HepG2 (cell line): ENCODE measurements at regions not wholly inside any gene's neighbourhood (a gene's known extent, or its start where the extent isn't known, plus 50 kb on each side); places are given as distances from the start of the nearest gene placed in this dataset.

Experiments
- ATAC-seq: fragments of 200-7000 bp; cut with Tn5 transposase; 3 replicates; pipeline ENCODE4 v1.9.1; 2020; ENCODE audit warnings: mild to moderate bottlenecking, moderate library complexity
- BruUV-seq: library from RNA; stranded (reverse); fragments of 400-500 nt; replicated peaks from 2 replicates; lab custom pipeline; 2021; lab: Mats Ljungman, UMichigan
- CTCF ChIA-PET: fragments of 300-600 bp; formaldehyde crosslinking; extraction: SDS; loops from one replicate; lab custom pipeline; 2021; ENCODE audit warnings: low total read pairs, inconsistent platforms, low intra/inter-chr PET ratio; lab: Yijun Ruan, JAX
- POLR2A ChIA-PET: fragments of 350-600 bp; sonication (Branson Sonifier 250); formaldehyde crosslinking; loops from one replicate; lab custom pipeline; 2020; ENCODE audit warnings: antibody characterized with exemption, inconsistent platforms; lab: Yijun Ruan, JAX
- DNase-seq: peaks from one replicate; pipeline ENCODE4 v3.0.0-alpha.2; 2015; ENCODE audit warnings: low spot score
- FAIRE-seq: peaks from 3 replicates; lab custom pipeline; 2011; peaks lifted over from hg19 to GRCh38; lab: Jason Lieb, UNC
- H2AFZ ChIP-seq: one replicate; pipeline ENCODE4 v1.6.1; 2011; ENCODE audit warnings: low read length, inconsistent platforms
- H3K27ac ChIP-seq: fragments of 300-600 bp; 3 replicates; pipeline ENCODE4 v1.8.0; 2011; ENCODE audit warnings: mixed run types, mild to moderate bottlenecking, mixed read lengths, low read length, inconsistent platforms; ENCODE audit not compliant: insufficient read depth; ENCODE audit errors: extremely low read length
- H3K27me3 ChIP-seq, 2 experiments: fragments of 200-600 bp in 1 of 2; 2 replicates in 1 of 2; 3 replicates in 1 of 2; pipeline versions ENCODE4 v1.6.0 to v1.8.0; 2011; ENCODE audit warnings: low read length in 2 of 2, mild to moderate bottlenecking in 2 of 2, moderate library complexity in 2 of 2, inconsistent platforms in 1 of 2; ENCODE audit not compliant: insufficient read depth in 2 of 2, control insufficient read depth in 1 of 2
- H3K36me3 ChIP-seq, 2 experiments: fragments of 200-600 bp in 1 of 2; replicated peaks in 1 of 2; 2 replicates in 1 of 2; 3 replicates in 1 of 2; pipeline versions ENCODE4 v1.5.1 to v1.8.0; 2011; ENCODE audit warnings: low read length in 2 of 2, inconsistent platforms in 1 of 2; ENCODE audit not compliant: insufficient read depth in 2 of 2, control insufficient read depth in 1 of 2
- H3K4me1 ChIP-seq: 2 replicates; pipeline ENCODE4 v1.5.1; 2012; ENCODE audit warnings: low read length, inconsistent platforms; ENCODE audit not compliant: insufficient read depth
- H3K4me2 ChIP-seq: 2 replicates; pipeline ENCODE4 v1.6.0; 2011; ENCODE audit warnings: low read depth, low read length, inconsistent platforms
- H3K4me3 ChIP-seq, 3 experiments: fragments of 200-600 bp in 1 of 3; sonication (generic), shearing (Covaris generic) in 1 of 3; replicated peaks in 1 of 3; 2 replicates each; pipeline ENCODE4 v1.5.1; 2011 to 2016; ENCODE audit warnings: low read length in 3 of 3, inconsistent platforms in 2 of 3, low read depth in 2 of 3, mild to moderate bottlenecking in 2 of 3, control low read depth in 1 of 3, mixed read lengths in 1 of 3; ENCODE audit not compliant: insufficient read depth in 1 of 3
- H3K79me2 ChIP-seq: one replicate; pipeline ENCODE4 v1.6.1; 2011; ENCODE audit warnings: low read length, inconsistent platforms; ENCODE audit not compliant: insufficient read depth
- H3K9ac ChIP-seq: 2 replicates; pipeline ENCODE4 v1.6.0; 2011; ENCODE audit warnings: mild to moderate bottlenecking, low read depth, low read length, inconsistent platforms; ENCODE audit not compliant: insufficient read depth
- H3K9me3 ChIP-seq: 2 replicates; pipeline ENCODE4 v1.5.1; 2012; ENCODE audit warnings: mild to moderate bottlenecking, low read length
- H4K20me1 ChIP-seq: 2 replicates; pipeline ENCODE4 v1.6.0; 2011; ENCODE audit warnings: inconsistent platforms, mild to moderate bottlenecking, low read length, moderate library complexity; ENCODE audit not compliant: insufficient read depth
- ERF ChIP-seq: IDR thresholded peaks from 2 replicates; pipeline ENCODE4 v1.6.1; 2018; ENCODE audit warnings: missing biosample characterization, missing genetic modification reagents
- HNRNPK ChIP-seq: fragments of 200-400 bp; formaldehyde crosslinking; IDR thresholded peaks from 2 replicates; pipeline ENCODE4 v1.6.1; 2018; ENCODE audit warnings: low read length, low read depth, moderate library complexity, mild to moderate bottlenecking; ENCODE audit not compliant: poor library complexity, severe bottlenecking
- LCORL ChIP-seq, 2 experiments: fragments of 450-650 bp in 1 of 2; sonication (generic) in 1 of 2; formaldehyde crosslinking in 1 of 2; IDR thresholded peaks; 2 replicates each; pipeline versions ENCODE4 v1.5.0 to v1.6.1; 2017 to 2020; ENCODE audit warnings: antibody characterized with exemption in 1 of 2, missing genetic modification reagents in 1 of 2
- PHF8 ChIP-seq: sonication (generic); formaldehyde crosslinking; IDR thresholded peaks from 2 replicates; pipeline ENCODE4 v1.5.0; 2020; ENCODE audit warnings: missing genetic modification reagents
- RFX1 ChIP-seq: fragments of 450-650 bp; IDR thresholded peaks from 2 replicates; pipeline ENCODE4 v1.6.1; 2017
- ZNF468 ChIP-seq: sonication (generic); formaldehyde crosslinking; IDR thresholded peaks from 2 replicates; pipeline ENCODE4 v1.8.0; 2022; ENCODE audit warnings: mild to moderate bottlenecking, moderate library complexity, missing genetic modification reagents
- ZNF563 ChIP-seq: sonication (generic); formaldehyde crosslinking; IDR thresholded peaks from 2 replicates; pipeline ENCODE4 v1.8.0; 2022; ENCODE audit warnings: mild to moderate bottlenecking, moderate library complexity, missing genetic modification reagents
- WGBS: methylation state at CpG from one replicate; pipeline ENCODE4 v1.1.6; 2017; ENCODE audit warnings: low lambda C conversion rate; 5-methylcytosine and 5-hydroxymethylcytosine counted together
- in situ Hi-C: cut with HindIII; loops from 2 replicates; pipeline ENCODE4 v1.10.0; 2017; ENCODE audit warnings: low pct_unique_long_range_greater_than_20kb; ENCODE audit not compliant: extremely low pct_ligation_motif_present
- intact Hi-C: fragments of 100-400 bp; cut with micrococcal nuclease; formaldehyde crosslinking; loops from one replicate; pipeline ENCODE4 v1.10.0; 2022; ENCODE audit not compliant: unreplicated experiment
- TF ChIP-seq, protein P1 (sequence below): sonication (generic); formaldehyde crosslinking; IDR thresholded peaks from 2 replicates; pipeline ENCODE4 v1.9.0; 2021; ENCODE audit warnings: missing genetic modification reagents, mild to moderate bottlenecking, borderline replicate concordance
- TF ChIP-seq, protein P2 (sequence below): fragments of 450-650 bp; IDR thresholded peaks from 2 replicates; pipeline ENCODE4 v1.6.1; 2016
- TF ChIP-seq, protein P3 (sequence below): sonication (generic); formaldehyde crosslinking; conservative IDR thresholded peaks from 2 replicates; pipeline ENCODE4 v1.8.0; 2022; ENCODE audit warnings: low read depth, missing genetic modification reagents
- TF ChIP-seq, protein P4 (sequence below): sonication (generic); formaldehyde crosslinking; IDR thresholded peaks from 2 replicates; pipeline ENCODE4 v1.9.0; 2021; ENCODE audit warnings: missing genetic modification reagents, borderline replicate concordance

DNA sequence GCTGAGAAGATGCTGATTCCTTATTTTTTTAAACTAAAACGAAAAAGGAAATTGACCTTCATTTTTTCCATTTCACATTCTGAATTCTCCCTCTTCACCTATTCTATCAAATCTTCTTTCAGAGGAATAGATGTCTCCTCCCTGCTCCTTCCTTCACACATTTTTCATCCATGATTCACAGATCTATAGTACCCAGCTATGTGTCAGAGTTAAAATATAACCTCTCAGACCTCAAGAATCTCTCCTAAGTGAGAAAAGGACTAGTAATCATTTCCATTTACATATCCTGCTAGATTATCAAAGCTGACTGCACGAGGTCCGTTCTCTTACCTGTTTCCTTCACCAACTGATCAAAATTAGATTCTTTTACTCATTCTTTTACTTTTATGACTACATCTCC, 1297.6 kb upstream of the ALCAM start:
- no TSS peak for BruUV-seq
- ChIA-PET POLR2A (no interaction called here), CTCF (no interaction called here)
- no peaks in the 10 kb centered on the region for H4K20me1 ChIP-seq
- no peaks in the 10 kb centered on the region for H3K36me3 ChIP-seq
- no peak overlapping the region for H2AFZ ChIP-seq
- in situ Hi-C loops, result no loop called here
- H3K4me2 ChIP-seq, result no peak overlapping the region
- no peak overlapping the region for H3K27ac ChIP-seq
- H3K4me3 ChIP-seq, result no peak overlapping the region
- 3% methylated on average over 3 of the region's 3 CpGs for WGBS
- H3K9ac ChIP-seq, result no peak overlapping the region
- no peak for ATAC-seq
- FAIRE-seq, result no peak
- H3K27me3 ChIP-seq, result no peaks in the 10 kb centered on the region
- no peaks in the 10 kb centered on the region for H3K9me3 ChIP-seq
- intact Hi-C loops, result no loop called here
- DNase-seq, result no peak
- H3K79me2 ChIP-seq, result no peaks in the 10 kb centered on the region
- no peaks in the 10 kb centered on the region for H3K4me1 ChIP-seq
- TF ChIP-seq ERF (CRISPR knock-in tag), result no peak
- TF ChIP-seq, protein P1, sequence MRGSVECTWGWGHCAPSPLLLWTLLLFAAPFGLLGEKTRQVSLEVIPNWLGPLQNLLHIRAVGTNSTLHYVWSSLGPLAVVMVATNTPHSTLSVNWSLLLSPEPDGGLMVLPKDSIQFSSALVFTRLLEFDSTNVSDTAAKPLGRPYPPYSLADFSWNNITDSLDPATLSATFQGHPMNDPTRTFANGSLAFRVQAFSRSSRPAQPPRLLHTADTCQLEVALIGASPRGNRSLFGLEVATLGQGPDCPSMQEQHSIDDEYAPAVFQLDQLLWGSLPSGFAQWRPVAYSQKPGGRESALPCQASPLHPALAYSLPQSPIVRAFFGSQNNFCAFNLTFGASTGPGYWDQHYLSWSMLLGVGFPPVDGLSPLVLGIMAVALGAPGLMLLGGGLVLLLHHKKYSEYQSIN (CRISPR knock-in tag), result no peak
- TF ChIP-seq, protein P2, sequence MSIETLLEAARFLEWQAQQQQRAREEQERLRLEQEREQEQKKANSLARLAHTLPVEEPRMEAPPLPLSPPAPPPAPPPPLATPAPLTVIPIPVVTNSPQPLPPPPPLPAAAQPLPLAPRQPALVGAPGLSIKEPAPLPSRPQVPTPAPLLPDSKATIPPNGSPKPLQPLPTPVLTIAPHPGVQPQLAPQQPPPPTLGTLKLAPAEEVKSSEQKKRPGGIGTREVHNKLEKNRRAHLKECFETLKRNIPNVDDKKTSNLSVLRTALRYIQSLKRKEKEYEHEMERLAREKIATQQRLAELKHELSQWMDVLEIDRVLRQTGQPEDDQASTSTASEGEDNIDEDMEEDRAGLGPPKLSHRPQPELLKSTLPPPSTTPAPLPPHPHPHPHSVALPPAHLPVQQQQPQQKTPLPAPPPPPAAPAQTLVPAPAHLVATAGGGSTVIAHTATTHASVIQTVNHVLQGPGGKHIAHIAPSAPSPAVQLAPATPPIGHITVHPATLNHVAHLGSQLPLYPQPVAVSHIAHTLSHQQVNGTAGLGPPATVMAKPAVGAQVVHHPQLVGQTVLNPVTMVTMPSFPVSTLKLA, result no peak

DNA sequence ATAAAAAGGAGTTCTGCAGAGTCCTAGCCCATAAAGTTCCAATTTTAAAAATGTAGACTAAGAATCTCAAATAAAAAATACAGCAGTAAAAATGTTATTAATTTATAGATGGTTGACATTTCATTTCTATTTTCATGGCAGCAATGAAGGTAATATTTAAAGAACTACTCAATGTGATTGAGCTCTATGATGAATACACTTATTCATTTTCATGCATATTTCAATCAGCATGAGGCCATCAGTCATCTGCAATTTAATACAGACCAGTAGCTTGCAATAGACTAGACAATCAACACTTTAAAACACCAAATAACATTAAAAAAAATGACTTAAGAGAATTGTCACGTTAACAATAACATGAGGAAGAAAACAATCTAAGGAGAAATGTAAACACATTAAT, 1295.8 kb upstream of the ALCAM start:
- H3K27me3 ChIP-seq, result no peaks in the 10 kb centered on the region
- H3K4me3 ChIP-seq, result no peak overlapping the region
- no peak overlapping the region for H3K27ac ChIP-seq
- no peak overlapping the region for H2AFZ ChIP-seq
- no peak for ATAC-seq
- no peaks in the 10 kb centered on the region for H4K20me1 ChIP-seq
- in situ Hi-C loops (no loop called here), intact Hi-C loops (no loop called here)
- H3K79me2 ChIP-seq, result no peaks in the 10 kb centered on the region
- BruUV-seq, result no TSS peak
- H3K36me3 ChIP-seq, result no peaks in the 10 kb centered on the region
- WGBS, result 0% methylated on average over 1 of the region's 1 CpG
- DNase-seq, result no peak
- ChIA-PET POLR2A (no interaction called here), CTCF (no interaction called here)
- H3K9me3 ChIP-seq, result no peaks in the 10 kb centered on the region
- no peak overlapping the region for H3K4me2 ChIP-seq
- no peaks in the 10 kb centered on the region for H3K4me1 ChIP-seq
- no peak overlapping the region for H3K9ac ChIP-seq
- FAIRE-seq, result no peak
- TF ChIP-seq ZNF468 (CRISPR knock-in tag), result no peak
- TF ChIP-seq, protein P3, sequence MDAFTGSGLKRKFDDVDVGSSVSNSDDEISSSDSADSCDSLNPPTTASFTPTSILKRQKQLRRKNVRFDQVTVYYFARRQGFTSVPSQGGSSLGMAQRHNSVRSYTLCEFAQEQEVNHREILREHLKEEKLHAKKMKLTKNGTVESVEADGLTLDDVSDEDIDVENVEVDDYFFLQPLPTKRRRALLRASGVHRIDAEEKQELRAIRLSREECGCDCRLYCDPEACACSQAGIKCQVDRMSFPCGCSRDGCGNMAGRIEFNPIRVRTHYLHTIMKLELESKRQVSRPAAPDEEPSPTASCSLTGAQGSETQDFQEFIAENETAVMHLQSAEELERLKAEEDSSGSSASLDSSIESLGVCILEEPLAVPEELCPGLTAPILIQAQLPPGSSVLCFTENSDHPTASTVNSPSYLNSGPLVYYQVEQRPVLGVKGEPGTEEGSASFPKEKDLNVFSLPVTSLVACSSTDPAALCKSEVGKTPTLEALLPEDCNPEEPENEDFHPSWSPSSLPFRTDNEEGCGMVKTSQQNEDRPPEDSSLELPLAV (CRISPR knock-in tag), result no peak
- TF ChIP-seq LCORL (IDR thresholded peaks at IDR 0.05), result no peak
- no peak for TF ChIP-seq LCORL (CRISPR knock-in tag; IDR thresholded peaks at IDR 0.05)
- TF ChIP-seq RFX1, result no peak
- TF ChIP-seq HNRNPK, result no peak
- TF ChIP-seq PHF8 (CRISPR knock-in tag), result no peak
- TF ChIP-seq ZNF563 (CRISPR knock-in tag), result no peak
- TF ChIP-seq, protein P4, sequence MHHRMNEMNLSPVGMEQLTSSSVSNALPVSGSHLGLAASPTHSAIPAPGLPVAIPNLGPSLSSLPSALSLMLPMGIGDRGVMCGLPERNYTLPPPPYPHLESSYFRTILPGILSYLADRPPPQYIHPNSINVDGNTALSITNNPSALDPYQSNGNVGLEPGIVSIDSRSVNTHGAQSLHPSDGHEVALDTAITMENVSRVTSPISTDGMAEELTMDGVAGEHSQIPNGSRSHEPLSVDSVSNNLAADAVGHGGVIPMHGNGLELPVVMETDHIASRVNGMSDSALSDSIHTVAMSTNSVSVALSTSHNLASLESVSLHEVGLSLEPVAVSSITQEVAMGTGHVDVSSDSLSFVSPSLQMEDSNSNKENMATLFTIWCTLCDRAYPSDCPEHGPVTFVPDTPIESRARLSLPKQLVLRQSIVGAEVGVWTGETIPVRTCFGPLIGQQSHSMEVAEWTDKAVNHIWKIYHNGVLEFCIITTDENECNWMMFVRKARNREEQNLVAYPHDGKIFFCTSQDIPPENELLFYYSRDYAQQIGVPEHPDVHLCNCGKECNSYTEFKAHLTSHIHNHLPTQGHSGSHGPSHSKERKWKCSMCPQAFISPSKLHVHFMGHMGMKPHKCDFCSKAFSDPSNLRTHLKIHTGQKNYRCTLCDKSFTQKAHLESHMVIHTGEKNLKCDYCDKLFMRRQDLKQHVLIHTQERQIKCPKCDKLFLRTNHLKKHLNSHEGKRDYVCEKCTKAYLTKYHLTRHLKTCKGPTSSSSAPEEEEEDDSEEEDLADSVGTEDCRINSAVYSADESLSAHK (CRISPR knock-in tag), result no peak
